GM18868 (cell line): ENCODE measurements at regions not wholly inside any gene's neighbourhood (a gene's known extent, or its start where the extent isn't known, plus 50 kb on each side); places are given as distances from the start of the nearest gene placed in this dataset.
"Not testable (repeated sequence)": the region's sequence is repeated elsewhere in the genome, so short reads cannot be mapped to it uniquely, and the experiment has no call there.

Experiments
- ATAC-seq: cut with Tn5 transposase; IDR thresholded peaks from one replicate; pipeline ENCODE4 v1.9.1; 2021; ENCODE audit warnings: mild to moderate bottlenecking, moderate library complexity; ENCODE audit not compliant: unreplicated experiment

DNA sequence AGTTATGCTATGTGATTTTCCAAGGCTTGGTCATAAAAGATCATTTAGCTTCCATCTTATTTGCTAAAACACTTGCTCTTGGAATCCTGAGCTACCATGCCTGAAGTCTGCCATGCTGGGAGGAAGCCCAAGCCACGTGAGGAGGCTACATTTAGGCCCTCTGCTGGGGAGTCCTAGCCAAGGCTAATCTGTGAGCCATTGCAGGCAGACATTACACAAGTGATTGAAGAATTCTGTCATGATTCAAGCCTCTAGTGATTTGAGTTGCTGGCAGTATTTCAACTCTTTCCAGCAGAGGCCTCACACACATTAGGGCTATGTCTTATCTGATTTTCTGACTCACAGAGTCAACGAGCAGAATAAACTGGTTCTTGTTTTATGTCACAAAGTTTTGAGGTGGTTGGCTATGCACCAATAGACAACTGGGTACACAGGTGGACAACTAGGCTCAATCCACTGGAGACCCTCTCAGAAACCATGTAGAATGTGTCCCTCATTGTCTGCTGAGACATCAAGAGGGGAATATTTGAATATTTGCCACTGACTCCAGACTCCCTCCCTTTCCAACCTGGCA is 227.2 kb upstream of the SULF2 start:
- no peak for ATAC-seq

DNA sequence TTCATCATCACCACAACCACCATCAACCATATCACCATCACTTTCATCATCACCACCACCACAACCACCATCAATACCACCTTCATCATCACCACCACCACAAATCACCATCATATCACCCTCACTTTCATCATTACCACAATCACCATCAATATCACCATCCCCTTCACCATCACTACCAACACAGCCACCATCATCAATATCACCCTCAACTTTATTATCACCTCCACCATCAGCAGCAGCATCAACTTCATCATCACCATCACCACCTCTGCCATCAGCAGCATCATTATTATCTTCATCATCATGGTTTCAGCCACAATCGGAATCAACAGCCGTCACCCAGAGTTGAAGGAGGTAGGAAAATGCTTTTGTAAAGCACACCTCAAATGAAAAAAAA is 225.7 kb upstream of the SULF2 start:
- ATAC-seq = no peak

GRCh38 chr20:48010623-48011022 is 225.3 kb upstream of the SULF2 start:
- ATAC-seq = no peak

DNA sequence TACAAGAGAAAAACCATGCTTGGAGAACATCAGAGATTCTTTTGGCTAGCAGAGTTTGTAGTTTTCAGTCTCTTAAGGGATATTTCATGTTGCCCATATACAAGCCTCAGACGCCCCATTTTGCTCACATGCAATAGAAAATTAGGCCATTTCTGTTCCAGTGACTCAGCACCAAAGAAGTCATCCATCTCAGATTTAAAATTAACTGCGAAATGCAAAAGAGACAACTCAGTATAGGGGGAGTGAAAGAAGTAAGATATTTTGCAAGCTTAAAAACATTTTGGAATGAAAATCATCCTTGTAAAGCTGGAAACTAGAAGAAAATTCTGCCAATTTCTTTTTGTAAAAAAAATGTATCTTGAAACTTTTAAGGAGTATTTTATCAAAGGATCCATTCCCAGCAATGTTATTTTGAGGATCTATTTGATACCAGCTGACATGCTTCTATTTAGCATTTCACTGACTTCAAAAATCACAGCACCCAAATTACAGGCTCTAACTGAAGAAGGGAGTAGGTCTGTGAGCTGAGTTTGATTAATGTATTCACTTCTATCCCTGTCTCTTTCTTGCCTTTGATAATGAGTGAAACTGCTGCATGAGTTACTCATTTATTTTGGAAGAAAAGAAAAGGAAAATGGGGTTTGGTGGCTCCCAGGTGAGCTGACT is 223.7 kb upstream of the SULF2 start:
- no peak for ATAC-seq

DNA sequence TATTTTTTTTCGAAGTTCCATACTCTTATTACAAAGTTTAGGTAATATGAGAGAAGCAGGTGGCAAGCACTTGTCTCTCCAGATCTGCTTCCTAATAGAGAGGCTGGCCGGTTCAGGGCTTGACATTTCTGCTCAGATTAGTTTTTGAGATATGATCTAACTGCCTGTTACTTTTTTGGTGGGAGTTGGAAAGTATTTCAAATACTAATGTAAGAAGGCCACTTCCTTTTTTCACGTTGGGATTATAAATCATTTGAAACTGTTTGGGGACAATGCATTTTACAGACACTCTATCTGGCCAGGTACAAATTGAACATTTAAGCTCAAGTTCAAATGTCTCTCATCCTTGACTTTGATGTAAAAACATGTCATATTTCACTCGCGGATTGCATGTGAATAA is 222.1 kb upstream of the SULF2 start:
- ATAC-seq = no peak

GRCh38 chr20:48006036-48006833 is 221.0 kb upstream of the SULF2 start:
- no peak for ATAC-seq

GRCh38 chr20:48003021-48003420 is 217.7 kb upstream of the SULF2 start:
- no peak for ATAC-seq

DNA sequence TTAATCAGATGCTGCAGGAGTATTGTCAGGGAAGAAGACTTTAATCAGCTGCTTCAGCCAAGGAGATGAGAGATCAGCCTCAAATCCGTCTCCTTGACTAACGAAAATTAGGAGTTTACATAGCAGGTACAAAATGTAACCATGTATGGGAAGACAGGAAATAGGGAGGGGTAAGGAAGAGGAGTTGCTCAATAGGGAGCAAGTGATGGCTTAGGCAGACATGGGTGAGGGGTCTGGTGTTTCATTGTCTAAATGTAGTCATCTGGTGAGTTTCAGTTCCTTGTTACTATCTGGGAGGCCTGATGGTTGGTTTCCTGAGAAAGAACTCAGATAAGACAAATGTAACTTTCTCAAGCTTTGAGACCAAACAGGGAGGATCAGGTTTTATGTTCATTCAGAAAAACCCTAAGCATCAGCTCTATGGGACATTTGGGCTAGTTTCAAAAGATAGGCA is 217.3 kb upstream of the SULF2 start:
- peak; percentile 86 for ATAC-seq

- no peak for ATAC-seq
Measured at GRCh38 chr20:47999166-47999565, 213.9 kb upstream of the SULF2 start.

GRCh38 chr20:47998736-47999135 is 213.5 kb upstream of the SULF2 start:
- no peak for ATAC-seq

DNA sequence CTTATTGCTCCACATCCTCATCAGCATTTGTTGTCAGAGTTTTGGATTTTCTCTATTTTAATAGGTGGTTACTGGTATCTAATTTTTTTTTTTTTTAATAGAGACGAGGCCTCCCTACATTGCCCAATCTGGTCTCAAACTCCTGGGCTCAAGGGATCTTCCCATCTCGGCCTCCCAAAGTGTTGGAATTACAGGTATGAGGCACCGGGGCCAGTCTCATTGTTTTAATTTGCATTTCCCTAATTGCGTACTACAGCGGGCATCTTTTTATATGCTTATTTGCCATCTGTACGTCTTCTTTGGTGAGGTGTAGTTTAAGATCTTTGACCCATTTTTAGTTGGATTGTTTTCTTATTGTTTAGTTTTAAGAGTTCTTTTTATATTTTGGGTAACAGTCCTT is 210.4 kb upstream of the SULF2 start:
- ATAC-seq = no peak

GRCh38 chr20:47993817-47994216 is 208.5 kb upstream of the SULF2 start:
- no peak for ATAC-seq

DNA sequence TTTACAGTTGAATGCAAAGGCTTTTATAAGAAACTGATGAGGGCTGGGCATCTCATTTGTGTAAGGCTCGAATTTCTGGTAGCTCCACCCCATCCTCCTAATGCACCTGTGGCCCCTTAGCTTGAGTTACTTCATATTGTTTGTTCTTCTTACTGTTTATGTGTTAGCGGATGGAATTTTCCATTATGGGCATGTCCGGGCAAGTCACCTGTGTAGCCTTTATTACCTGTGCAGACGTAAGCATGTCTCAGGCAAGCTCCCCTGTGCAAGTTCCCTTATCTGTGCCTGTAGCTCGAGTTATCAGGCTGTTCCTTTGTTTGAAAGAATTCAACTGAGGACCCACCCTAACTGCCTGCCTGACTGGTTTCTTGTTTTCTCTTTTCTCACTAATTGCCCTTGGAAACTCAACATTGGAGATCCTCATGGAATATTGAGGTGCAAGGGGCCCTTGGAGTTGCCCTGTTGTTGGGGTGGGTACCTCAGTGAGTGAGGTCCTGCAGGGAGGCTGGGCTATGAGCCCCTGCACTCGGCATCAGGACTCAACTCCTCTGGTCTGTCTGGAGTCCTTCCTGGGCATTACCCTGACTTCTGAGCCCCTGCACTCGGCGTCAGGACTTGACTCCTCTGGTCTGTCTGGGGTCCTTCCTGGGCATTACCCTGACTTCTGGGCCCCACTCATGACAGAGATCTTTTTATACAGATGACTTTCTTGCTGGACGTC is 207.9 kb upstream of the SULF2 start:
- no peak for ATAC-seq

DNA sequence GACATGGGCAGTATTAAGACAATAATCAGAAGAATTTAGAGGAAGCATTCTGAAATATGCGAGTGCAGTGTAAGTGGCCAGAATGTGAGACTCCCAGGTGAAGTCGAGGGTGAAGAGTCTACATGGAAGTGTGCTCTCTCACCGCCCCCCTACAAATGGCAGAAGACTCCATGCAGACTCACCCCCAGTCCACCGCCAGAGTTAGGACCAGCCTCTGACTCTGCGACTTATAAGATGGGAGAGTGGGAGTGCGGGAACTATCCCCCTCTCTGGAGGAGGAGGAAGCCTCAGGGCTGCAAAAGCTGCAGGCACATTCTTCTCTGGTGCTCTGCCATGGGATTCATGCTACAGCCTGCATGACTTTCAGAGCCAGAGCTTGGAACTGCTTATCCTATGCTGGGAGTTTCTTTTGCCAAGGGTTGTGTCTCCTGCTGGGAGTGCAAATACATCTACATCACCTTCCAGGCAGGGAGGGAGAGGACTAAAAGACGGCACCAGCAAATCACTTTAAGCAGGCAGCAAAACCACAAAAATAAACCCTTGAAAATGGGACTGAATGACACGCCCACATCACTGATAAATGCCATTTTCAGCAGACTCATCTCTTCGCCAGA is 206.7 kb upstream of the SULF2 start:
- ATAC-seq = no peak

- ATAC-seq = no peak
Measured at GRCh38 chr20:47990507-47991150, 205.3 kb upstream of the SULF2 start.

- no peak for ATAC-seq
Measured at GRCh38 chr20:47989957-47990356, 204.7 kb upstream of the SULF2 start.

DNA sequence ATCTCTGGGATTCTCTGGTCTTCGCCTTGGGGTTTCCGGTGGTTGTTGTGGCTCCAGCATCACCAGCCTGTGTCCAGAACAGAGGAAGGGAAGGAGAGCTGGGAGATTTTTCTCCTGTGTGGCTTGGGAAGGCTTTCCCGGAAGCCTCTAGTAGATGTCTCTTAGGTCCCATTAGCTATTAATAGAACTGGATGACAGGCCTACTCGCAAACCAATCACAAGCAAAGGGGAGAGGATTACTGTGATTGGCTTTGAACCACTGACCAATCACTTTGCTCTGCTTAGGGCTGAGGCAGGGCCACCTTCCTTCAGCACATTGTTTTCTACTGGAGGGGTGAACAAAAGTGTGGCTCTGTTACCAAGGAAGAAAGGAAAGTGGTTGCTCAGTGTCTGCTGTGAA is 203.4 kb upstream of the SULF2 start:
- no peak for ATAC-seq

DNA sequence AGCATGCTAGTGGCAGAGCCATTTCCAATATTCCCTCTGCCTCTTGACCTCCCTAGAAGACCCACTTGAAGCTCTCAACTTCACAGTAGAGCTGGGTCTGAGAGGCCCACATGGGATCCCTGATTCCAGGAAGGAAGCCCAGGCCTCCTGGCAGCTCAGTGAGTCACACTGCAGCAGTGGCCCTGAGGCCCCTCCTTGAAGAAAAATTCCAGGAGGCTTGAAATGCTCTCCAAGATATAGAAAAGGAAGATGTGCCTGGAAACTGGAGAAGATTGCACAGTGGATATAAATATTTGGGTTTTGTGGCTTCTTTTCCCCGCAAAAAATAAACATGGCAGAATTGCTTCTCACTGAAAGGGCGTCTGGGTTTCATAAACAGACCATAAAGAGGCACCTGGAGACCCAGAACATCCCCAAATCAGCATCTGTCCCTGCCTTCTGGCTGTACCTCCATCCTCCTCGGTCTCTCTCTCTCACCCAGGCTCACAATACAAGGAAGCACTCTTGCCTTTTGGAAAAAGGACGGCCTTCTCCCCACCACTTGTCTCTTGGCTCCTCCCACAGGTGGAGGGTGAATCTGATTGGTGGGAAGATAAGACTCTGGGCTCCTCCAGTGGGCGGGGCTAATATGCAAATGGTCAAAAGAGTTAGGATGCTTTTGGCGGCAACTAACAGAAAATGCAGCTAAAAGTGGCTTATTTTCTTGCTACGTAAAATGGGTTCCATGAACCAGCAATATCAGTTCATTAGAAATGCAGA is 200.0 kb upstream of the SULF2 start:
- ATAC-seq = no peak

- no peak for ATAC-seq
Measured at GRCh38 chr20:47984437-47984836, 199.2 kb upstream of the SULF2 start.

- ATAC-seq = not testable (repeated sequence)
Measured at GRCh38 chr20:47983642-47984041, 198.4 kb upstream of the SULF2 start.
